NCI-H1694 treated with DMSO at 0.1 percent for 48 hours (cell line): ENCODE measurements at regions not wholly inside any gene's neighbourhood (a gene's known extent, or its start where the extent isn't known, plus 50 kb on each side); places are given as distances from the start of the nearest gene placed in this dataset.

Source experiments
- DNase-seq: peaks from one replicate; lab custom pipeline; 2025; lab: John Stamatoyannopoulos, UW

DNA sequence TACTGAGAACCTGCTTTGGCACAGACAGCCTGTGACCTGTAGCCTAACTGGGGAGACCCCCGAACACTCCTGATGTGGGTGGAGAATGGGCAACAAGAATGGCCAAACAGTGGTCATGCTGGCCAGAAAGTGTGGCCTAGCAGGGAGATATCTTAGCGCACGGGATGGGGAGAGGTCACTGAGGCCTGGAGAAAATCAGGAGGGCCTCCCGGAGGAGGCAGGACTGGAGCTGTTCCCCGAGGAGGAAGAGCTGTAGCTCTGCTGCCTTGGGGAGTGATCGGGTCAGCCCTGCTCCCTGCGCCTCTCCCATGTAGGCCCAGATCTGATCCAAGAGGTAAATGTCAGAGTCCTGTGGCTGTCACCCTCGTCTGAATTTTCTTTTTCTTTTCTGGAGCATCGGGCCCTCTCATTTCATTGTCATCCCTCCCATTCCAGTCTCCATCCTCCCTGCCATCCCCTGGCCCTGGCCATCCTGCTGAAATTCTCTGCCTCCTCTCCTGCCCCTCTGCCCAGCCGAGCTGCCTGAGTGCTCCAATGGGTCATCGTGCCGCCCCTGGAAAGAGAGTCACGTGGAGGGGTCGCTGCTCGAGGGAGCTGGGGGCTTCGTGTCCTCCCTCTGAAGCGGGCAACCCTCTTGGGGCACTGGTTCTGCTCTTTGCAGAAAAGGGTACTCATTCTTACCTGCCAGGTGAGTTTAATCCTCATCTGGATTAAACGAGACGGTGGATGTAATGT, 242.9 kb downstream of the HAUS1 start:
- DNase-seq, result no peak

DNA sequence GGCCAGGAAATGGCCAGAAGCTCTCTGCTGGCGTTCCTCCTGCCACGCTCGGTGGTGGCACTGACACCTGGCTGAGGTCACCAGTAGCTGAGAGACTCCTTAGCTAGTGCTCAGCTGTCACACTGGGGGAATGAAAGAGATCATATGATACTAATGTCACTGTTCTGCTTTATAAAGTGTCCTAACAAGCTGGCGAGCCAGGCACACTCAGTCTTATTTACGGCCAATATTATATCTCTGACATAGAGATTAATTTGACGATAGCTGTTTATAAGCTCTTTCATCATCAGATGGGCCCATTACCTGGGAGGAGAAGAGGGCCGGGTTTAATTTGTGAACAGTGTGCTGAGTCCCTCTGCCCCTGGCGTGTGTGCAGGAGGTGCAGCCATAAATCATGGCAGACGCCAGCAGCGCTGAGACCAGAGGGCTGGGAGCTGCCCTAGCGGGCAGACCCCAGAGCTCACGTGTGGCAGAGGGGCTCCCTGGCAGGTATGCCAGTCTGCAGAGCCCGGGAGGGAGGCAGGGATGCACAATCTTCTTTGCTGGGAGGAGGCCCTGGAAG, 246.5 kb downstream of the HAUS1 start:
- no peak for DNase-seq

DNA sequence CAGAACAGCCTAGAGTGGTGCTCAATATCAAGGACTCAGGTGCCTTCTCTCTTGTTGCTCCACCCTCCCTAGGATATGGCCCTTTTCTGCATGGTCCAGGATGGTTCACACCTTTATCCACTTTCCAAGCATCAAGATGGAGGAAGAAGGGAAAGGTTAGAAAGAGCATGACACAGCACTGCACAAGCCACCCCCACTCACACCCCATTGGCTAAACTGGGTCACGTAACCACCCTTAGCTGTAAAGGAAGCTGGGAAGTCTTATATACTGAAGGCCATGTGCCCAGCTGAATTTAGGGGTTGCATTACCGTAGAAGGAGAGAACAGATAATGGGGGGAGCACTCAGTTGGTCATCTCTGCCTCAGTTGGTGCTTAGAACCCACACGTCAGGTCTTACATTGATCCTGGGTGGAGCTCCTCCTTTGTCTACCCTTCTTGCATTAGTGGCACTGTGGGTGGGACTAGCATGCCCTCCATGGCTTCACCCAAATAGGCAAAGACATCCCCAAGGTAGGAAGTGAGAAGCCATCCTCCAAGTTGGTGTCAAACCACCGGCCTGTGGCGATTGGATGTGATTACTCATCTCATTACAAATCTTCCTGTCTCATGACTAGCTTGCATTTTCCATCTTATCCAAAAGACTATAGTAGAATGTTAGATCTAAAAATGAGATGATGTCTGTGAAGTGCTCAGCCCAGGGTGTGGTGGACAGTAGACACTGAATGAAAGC, 248.5 kb downstream of the HAUS1 start:
- no peak for DNase-seq

DNA sequence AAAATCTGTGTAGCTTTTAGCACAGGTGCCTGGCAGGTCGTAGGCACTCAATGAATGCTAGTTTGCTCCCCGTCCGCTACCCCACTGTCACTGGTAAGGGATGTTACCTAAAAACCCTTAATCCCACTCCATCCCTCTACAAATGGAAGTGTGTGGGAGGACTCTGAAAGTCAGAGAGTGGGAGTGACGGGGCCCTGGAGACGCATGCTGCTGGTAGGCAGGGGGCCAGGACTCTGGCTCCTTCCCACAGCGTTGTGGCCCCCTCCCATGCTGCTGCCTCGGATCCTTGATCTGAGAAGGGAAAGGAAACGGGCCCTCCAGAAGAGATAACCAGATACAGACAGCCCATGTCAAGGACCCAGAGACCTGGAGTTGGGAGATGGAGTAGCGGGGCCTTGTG, 249.3 kb downstream of the HAUS1 start:
- no peak for DNase-seq

DNA sequence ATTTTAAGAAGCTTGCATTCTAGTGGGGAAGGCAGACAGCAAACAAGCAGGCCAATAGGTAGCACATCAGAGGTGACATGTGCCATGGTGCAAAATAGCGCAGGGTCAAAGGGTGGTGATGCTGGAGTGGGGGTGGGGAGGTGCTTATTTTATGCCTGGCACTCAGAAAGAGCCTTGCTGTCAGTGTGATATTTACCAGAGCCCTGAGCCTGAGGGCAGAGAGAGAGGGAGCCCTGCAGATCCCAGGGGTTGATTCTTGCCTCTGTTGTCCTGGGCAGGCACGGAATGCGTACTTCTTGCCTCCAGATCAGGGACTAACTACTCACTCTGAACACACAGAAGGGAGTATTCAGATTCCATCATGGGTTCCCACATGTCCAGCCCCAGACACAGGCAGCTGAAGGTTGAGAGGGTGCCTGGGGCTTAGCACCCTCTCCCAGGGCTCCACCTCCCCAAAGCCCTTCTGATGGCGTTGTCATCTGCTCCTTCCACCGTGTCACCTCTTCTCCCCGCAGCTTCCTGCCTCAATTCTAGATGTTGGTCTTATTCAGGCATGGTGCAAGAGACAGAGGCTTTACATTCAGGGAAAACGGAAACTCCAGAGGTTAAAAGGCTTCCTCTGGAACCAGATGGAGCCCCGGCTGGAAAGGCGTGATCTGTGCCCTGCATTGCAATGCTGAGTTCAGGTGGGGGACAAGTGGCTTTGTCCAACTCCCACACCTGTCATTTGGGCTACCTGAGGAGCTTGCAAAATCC, 252.3 kb downstream of the HAUS1 start:
- DNase-seq, result no peak

DNA sequence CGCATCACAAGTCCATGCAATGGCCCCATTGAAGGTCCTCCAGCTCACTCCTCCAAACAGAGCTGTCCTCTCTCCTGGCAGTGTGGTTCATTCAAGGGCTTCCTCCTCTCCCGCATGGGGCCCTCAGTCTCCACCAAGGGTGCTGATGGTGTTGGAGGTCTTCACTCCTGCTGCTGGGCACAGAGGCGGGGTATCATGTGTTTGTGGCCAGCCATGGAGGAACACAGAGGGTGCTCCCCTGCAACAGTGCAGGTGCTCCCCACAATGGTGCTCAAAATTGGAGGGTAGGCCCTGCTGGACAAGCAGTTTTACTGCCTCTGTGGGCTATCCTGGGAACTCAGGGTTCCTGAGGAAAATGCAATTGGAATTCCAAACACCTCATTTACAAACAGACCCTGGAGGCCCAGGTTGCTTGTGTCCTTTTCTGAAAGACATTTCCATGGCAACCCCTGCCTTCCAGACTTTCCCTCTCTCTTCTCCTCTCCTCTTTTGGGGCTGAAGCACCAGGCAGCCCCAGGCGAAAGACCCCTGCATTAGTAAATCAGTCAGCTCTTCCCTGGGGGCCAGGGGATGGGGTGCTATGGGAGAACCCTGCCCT, 256.0 kb downstream of the HAUS1 start:
- DNase-seq, result no peak

DNA sequence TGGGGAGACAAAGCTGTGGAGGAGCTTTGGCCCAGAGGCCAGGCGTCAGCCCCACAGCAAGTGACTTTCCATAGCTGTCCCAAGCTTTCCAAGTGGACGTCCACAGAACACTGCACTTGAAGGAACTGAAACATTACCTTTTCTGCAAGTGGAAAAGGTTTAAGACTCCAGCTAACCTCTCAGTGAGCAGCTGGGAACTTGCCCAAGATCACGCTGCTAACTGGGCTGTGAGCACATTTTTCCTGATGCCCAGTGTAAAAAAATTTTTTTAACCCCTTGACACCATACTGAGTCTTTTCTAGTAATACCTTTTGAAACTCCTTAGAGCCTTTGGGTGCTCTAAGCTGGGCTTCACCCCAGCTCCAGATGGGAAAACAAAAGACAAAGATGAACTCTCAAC, 256.7 kb downstream of the HAUS1 start:
- DNase-seq, result no peak

DNA sequence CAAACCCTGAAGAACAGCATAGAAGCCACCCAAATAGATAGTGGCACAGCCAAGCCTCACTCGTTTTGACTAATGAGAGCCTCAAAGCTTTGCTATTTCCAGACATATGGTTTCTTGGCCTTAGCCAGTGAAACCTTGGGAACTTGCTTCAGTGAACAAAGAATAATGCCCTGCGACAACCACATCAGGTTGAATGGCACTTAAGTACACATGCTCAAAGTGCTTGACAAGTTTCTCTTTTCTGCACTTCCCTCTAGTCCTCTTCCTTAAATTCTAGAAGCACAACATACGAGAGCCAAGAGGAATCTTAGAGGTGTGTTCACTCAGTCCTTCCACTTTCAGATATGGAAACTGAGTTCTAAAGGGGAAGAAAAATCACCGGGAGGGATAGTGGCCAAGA, 258.3 kb downstream of the HAUS1 start:
- DNase-seq, result no peak

DNA sequence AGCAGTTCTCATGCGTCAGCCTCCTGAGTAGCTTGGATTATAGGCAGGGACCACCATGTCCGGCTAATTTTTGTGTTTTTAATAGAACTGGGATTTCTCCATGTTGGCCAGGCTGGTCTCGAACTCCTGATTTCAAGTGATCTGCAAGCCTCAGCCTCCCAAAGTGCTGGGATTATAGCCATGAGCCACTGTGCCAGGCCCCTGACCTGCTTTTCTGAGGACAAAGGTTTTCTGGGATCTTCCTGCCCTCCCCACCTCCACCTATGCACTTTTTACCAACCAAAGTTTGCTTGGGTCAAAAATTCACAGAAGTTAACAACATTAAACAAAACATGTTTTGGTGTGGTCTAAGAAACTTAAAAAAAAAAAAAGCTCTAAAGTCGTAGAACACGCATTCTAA, 259.9 kb downstream of the HAUS1 start:
- DNase-seq, result no peak

DNA sequence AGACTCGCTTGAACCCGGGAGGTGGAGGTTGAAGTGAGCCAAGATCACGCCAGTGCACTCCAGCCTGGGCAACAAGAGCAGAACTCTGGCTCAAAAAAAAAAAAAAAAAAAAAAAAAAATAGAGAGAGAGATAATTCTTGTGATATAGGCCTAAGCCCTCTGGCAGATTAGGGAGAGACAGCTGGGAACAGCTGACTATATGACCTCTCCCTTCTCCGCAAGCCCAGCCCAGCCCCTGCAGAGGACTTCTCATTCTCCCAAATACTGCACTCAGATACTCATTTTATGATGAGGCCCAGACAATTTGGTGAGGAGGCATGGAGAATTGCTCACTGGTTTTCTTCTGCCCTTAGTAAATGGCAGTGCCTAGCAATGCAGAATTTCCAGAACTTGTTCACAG, 262.0 kb downstream of the HAUS1 start:
- no peak for DNase-seq

DNA sequence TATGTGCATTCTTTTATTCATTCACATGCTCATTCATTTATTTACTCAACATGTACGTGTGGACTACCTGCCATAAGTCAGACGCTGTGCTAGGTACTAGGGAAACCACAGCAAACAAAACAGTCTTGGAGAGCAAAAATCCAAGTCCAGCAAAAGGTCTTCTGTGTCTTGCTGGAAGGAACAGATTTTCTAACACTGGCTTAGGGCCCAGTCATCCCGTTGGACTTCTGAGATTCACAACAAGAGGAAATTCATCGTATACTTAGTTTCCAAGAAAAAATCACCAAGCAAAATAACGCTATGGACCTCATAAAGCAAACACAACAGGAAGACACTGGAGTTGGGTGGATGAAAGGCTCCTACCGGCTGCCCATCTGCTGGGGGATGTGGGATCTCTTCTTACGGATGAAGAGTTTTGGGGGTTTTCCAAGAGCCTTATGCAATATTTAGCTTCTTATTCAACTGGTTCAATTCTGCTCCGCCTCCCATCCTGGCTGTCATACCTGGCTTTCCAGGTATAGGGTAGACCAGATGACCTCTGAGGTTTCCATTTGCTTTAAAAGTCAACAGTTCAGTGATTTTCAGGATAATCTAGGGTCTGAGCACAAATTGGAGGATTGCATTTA, 262.7 kb downstream of the HAUS1 start:
- no peak for DNase-seq

DNA sequence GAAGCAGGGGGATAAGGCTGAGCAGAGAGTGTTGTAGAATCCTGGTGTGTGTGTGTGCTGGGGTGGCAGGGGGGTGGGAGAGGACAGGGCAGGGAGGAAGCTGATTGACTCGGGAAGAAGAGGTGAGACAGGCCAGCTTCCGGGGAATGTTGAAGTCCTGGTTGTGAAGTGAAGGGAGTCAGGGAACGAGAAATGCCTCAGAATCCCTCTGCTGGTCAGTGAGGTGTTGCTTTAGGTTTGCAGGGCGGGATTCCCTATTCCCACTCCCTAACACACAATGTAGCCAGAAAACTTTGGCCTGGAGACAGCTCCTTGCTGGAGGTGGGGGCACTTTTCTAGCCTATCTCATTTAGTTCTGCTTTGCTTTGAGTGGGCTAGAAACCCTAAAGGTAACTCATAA, 265.1 kb downstream of the HAUS1 start:
- no peak for DNase-seq

DNA sequence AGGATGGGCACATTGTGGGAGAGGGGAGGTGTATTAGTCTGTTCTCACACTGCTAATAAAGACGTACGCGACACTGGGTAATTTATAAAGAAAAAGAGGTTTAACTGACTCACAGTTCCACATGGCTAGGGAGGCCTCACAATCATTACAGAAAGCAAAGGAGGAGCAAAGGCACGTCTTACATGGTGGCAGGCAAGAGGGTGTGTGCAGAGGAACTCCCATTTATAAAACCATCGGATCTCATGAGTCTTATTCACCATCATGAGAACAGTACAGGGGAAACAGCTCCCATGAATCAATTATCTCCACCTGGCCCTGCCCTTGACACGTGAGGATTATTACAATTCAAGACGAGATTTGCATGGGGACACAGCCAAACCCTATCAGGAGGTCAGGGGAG, 266.7 kb downstream of the HAUS1 start:
- DNase-seq, result no peak

DNA sequence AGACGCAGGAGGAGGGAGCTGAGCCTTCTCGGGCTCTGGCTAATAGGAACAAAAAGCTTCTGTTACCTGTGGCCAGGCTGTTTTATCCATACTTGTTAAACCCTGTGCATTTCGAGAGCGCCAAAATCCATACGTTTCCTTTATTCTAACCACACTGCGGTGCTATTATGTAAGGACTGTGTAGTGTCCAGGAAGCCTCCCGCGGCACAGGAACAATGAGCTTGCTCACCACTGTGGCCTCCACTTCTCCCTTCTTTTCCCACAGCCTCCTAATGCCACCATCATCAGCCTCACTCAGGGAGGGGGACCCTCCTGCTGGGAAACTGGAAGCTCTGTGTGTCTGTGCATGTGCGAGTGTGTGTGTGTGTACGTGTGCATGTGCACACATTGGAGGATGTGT, 268.5 kb downstream of the HAUS1 start:
- no peak for DNase-seq

DNA sequence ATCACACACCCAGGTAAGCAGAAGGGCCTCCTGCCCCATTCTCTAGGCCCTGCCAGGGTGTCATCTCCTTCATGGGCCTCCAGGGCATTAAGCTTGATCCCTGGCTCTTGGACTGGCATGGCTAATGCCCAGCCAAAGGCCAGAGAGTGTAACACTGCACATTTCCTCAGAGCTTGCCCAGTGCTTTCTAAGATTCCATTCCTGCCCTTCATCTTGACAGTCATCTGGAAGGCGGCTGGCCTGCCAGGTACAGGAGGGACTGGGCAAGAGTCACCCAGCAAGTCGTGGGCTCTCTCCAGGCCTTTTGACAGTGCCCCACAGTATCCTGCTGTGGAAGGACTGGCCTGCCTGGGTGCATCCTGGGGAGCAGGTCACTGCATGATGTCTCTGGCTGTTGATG, 268.9 kb downstream of the HAUS1 start:
- no peak for DNase-seq

DNA sequence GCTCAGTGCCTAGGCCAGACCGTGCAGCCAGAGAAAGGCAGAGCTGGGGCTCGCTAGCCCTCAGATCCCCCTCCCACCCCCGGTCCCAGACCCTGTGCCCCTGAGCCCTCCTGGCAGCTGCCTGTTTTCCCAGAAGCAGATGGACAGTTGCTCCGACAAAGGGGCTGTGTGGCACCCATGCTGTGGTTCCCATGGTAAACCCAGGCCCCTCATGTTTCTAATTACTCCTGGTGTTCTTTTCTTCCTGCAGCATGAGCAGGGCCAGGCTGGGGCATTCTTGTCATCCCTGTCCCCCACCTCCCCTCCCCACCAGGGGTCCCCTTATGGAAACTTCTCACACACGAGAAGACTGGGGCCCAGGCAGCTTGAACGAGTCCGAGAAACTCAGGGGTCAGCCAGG, 269.6 kb downstream of the HAUS1 start:
- DNase-seq, result no peak

DNA sequence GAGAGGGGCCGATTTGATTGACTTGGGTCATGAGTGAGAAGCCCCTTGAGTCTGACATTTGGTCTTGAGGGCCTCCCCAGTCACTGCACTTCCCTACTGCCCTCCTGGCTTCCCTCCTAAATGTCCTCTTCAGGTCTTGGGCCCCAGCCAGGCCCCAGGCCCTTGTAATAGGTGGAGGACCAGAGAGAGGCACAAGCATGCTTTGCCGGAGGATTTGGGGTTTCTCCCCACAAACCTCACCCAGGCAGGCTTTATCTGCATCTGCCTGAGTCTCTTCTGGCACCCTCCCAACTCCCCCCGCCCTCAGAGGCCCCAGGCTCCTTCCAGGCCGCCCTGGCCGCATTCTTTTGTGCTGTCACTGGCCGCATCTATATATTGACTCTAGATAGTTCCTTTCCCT, 270.7 kb downstream of the HAUS1 start:
- DNase-seq, result no peak

DNA sequence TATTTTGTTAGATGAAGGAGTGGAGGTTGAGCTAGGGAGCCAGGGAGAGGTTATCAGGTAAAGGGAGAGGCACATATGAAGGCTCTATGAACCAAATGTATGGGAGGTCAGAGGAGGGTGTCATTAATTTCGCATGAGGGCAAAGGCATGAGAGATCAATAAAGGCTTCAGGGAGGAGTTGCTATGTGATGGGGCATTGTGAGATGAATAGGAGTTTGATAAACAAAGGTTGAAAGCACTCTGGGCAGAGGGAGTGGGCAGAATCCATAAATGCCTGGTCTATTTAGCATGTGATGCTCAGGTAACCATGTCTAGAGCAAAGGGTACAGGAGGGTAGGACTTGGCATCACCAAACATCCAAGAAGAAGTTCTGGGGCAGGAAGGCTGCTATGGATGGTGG, 273.4 kb downstream of the HAUS1 start:
- DNase-seq, result no peak

DNA sequence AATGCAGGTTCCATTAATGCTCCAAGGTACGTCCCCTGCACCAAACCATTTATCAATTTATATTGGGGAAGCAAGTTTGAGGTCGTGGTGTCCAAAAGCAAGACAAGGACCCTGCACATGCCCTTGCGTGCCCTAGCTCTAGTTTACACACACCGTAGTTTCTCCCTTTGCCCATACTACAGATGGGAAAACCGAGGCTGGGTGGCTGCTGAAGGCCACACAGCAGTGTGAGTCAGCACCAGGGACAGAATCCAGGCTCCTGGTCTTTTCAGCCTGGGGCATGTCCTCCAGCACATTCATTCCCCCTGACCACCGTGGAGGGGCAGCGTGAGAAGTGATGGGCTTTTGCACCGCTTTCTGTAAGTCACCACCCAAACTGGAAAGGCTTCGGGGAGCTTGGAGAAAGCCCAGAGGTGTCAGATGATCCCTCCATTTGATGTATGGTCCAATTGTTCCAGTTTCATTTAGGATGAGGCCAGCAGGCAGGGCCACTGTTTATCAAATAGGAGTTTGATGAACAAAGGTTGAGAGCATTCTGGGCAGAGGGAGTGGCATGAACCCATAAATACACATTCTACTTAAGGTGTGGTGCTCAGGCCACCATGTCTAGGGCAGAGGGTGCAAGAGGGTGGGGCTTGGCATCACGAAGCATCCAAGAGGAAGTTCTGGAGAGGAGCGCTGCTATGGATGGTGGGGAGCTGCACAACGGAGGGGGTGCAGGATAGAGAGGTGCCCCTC, 274.1 kb downstream of the HAUS1 start:
- no peak for DNase-seq

DNA sequence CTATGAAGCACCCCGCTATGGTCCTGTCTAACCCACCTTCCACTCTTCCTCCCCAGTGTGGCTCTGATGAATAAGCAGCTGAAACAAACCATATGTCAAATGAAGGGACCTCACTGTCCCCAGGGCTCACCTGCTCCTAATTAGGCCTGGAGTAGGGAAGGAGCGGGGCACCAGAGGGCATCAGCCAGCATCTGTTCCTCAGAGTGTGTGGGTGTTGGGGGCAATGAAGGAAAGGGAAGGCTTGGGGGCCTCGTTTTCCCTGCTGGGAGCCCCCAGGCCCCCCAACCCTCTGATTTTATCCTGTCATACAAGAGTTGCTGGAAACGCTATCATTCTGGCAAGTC, 274.7 kb downstream of the HAUS1 start:
- DNase-seq, result no peak

DNA sequence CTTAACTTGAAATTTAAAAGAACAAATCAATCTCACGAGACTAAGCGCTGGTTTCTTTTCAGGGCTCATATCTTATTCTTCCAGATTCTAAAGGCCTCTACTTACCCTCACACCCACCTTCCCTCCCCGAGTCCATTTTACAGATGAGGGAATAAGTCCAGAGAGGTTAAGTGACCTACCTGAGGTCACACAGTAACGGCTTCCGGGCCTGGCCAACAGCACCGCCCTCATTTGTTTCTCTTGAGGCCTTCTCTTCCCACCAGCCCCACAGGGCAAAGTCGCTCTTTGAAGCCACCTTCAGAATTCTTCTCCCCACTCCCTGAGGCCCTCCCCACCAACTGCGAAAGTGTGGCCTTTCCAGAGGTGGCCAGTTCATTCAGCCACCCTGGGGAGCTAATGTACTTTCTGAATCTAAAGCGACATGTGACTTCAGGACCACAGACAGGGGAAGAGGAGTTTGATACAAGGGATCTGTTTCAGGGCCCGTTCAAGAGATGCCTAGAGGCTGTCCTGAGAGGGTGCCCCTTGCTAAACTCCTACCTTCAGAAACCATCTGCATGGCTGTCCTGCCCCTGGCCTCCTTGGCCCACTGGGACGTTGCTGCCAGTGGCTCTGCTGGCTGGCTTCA, 275.3 kb downstream of the HAUS1 start:
- no peak for DNase-seq
